Aorta (tissue), 5 donors: ENCODE measurements at regions not wholly inside any gene's neighbourhood (a gene's known extent, or its start where the extent isn't known, plus 50 kb on each side); places are given as distances from the start of the nearest gene placed in this dataset.
"Not testable (repeated sequence)": the region's sequence is repeated elsewhere in the genome, so short reads cannot be mapped to it uniquely, and the experiment has no call there.

Experiments used
- ATAC-seq: fragments of 200-7000 bp; cut with Tn5 transposase; one replicate; pipeline ENCODE4 v1.9.1; 2022; ENCODE audit warnings: moderate library complexity; ENCODE audit not compliant: low FRiP score
- DNase-seq, 2 donors: peaks; one replicate each; pipeline ENCODE4 v3.0.0-alpha.2; 2020
- H3K27ac ChIP-seq, 2 donors: one replicate each; pipeline ENCODE4 v1.5.1; 2013; ENCODE audit warnings: low read length in 2 of 2, mild to moderate bottlenecking in 2 of 2, moderate library complexity in 2 of 2, control low read depth in 1 of 2, inconsistent platforms in 1 of 2, low read depth in 1 of 2
- H3K27me3 ChIP-seq, 2 donors: one replicate each; pipeline ENCODE4 v1.6.1; 2013; ENCODE audit warnings: control low read depth in 1 of 2, low read length in 1 of 2, mild to moderate bottlenecking in 1 of 2, moderate library complexity in 1 of 2; ENCODE audit not compliant: insufficient read depth in 2 of 2, control insufficient read depth in 1 of 2
- H3K36me3 ChIP-seq, 2 donors: one replicate each; pipeline ENCODE4 v1.6.1; 2013; ENCODE audit warnings: control low read depth in 1 of 2, low read length in 1 of 2, mild to moderate bottlenecking in 1 of 2; ENCODE audit not compliant: insufficient read depth in 2 of 2, control insufficient read depth in 1 of 2
- H3K4me1 ChIP-seq, 2 donors: one replicate each; pipeline ENCODE4 v1.6.1; 2013; ENCODE audit warnings: low read length in 2 of 2, control low read depth in 1 of 2, mild to moderate bottlenecking in 1 of 2, moderate library complexity in 1 of 2; ENCODE audit not compliant: insufficient read depth in 2 of 2, control insufficient read depth in 1 of 2
- H3K4me3 ChIP-seq, 2 donors: one replicate each; pipeline ENCODE4 v1.5.1; 2013; ENCODE audit warnings: low read length in 2 of 2, control low read depth in 1 of 2, mild to moderate bottlenecking in 1 of 2
- H3K9me3 ChIP-seq: one replicate; pipeline ENCODE4 v1.6.1; 2013; ENCODE audit warnings: mild to moderate bottlenecking, low read length; ENCODE audit not compliant: control insufficient read depth
- WGBS, 2 donors: extraction: QIAGEN DNeasy Blood & Tissue Kit; methylation state at CpG; one replicate each; pipeline ENCODE4 v1.1.7; 2013; 5-methylcytosine and 5-hydroxymethylcytosine counted together
- intact Hi-C, 2 donors: fragments of 100-400 bp; cut with DNase I; formaldehyde crosslinking; loops; one replicate each; pipeline versions ENCODE4 v1.14.2 to v1.15.0; 2022
- donor health status: healthy with polysubstance abuse.
- donor health status: Bipolar disorder and iron deficiency.
- donor health status: DM: no; HTN: no; CAD: no.
- donor health status: DM: no; HTN: no; CAD: no.
- donor health status: DM: yes; HTN: yes; CAD: no.

GRCh38 chr10:125404902-125405301 lies 244.5 kb upstream of the CTBP2 start:
- DNase-seq, H3K27ac ChIP-seq, H3K4me3 ChIP-seq, H3K36me3 ChIP-seq, H3K4me1 ChIP-seq, intact Hi-C loops, ATAC-seq, H3K27me3 ChIP-seq: not testable (repeated sequence)
- H3K9me3 ChIP-seq: peaks cover 10% of the 10 kb centered on the region

DNA sequence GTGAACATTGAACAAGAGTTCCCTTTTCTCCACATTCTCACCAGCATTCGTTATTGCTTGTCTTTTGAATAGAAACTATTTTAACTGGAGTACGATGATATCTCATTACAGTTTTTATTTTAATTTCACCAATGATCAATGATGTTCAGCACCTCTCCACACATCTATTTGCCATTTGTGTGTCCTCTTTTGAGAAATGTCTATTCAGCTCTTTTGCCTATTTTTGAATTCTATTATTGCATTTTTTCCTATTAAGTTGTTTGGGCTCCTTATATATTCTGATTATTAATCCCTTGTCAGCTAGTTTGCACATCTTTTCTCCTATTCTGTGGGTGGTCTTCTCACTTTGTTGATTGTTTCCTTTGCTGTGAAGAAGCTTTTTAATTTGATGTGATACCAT lies 241.1 kb upstream of the CTBP2 start:
- peaks cover 4% of the 10 kb centered on the region for H3K9me3 ChIP-seq
- ATAC-seq (no peak), DNase-seq (no peak)
- no peak overlapping the region for H3K4me3 ChIP-seq
- no peak overlapping the region for H3K27ac ChIP-seq
- WGBS, 2 donors: 92 to 94% methylated on average over 2 of the region's 2 CpGs
- no peaks in the 10 kb centered on the region for H3K4me1 ChIP-seq
- intact Hi-C loops: no loop called here
- no peaks in the 10 kb centered on the region for H3K36me3 ChIP-seq
- no peaks in the 10 kb centered on the region for H3K27me3 ChIP-seq

- no peaks in the 10 kb centered on the region for H3K36me3 ChIP-seq
- DNase-seq (no peak), ATAC-seq (no peak)
- H3K4me1 ChIP-seq: no peaks in the 10 kb centered on the region
- H3K9me3 ChIP-seq: peaks cover 1% of the 10 kb centered on the region
- no peak overlapping the region for H3K4me3 ChIP-seq
- H3K27ac ChIP-seq: no peak overlapping the region
- 49 to 50% methylated on average over 3 of the region's 3 CpGs for WGBS, 2 donors
- H3K27me3 ChIP-seq: no peaks in the 10 kb centered on the region
- intact Hi-C loops: no loop called here
These were observed 238.9 kb upstream of the CTBP2 start for GRCh38 chr10:125399289-125399688.

DNA sequence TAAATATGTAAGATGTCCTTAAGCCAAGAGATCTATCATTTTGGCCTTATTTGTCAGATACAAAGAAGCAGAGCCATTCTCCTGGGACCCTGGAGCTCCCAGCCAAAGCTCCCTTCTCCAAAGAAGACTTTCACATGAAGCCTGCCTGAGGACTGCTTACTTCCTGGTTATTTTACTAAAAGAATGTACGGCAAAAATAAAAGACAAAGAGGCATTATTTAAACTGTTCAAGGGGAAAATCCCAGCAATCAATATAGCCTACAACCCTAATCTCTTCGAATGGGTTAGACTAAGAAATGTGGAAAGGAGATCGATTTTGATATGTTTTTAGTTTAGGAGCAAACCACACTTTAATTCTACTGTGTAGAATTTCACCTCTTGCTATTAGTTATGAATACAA lies 237.9 kb upstream of the CTBP2 start:
- 61 to 76% methylated on average over 3 of the region's 3 CpGs for WGBS, 2 donors
- Histone ChIP-seq H3K36me3 (no peaks in the 10 kb centered on the region), H3K4me1 (no peaks in the 10 kb centered on the region), H3K9me3 (peaks cover 1% of the 10 kb centered on the region), H3K27ac (no peak overlapping the region), H3K27me3 (no peaks in the 10 kb centered on the region), H3K4me3 (no peak overlapping the region)
- no peak for DNase-seq
- no peak for ATAC-seq
- intact Hi-C loops: no loop called here

DNA sequence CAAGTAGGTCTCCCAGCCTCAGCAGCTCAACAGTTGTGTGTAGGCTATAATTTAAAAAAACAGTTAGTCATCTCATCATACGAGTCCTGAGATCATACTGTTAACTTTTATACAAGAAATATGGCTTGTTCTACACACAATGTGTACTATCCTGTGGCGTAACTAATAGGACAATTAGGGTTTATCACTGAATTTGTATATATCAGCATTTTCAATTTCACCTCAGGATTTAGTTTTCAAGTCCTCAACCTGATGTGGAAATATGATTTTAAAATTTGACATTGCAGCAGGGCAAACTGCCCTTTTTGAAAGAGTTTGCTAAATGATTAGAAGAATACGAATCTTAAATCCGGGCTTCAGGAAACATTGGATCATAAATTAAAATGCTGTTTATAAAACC lies 237.2 kb upstream of the CTBP2 start:
- 60 to 68% methylated on average over 4 of the region's 4 CpGs for WGBS, 2 donors
- H3K4me1 ChIP-seq: no peaks in the 10 kb centered on the region
- intact Hi-C loops: no loop called here
- H3K4me3 ChIP-seq: no peak overlapping the region
- no peak for ATAC-seq
- H3K36me3 ChIP-seq: no peaks in the 10 kb centered on the region
- H3K27ac ChIP-seq: no peak overlapping the region
- no peak for DNase-seq
- H3K9me3 ChIP-seq: peaks cover 1% of the 10 kb centered on the region
- H3K27me3 ChIP-seq: no peaks in the 10 kb centered on the region

DNA sequence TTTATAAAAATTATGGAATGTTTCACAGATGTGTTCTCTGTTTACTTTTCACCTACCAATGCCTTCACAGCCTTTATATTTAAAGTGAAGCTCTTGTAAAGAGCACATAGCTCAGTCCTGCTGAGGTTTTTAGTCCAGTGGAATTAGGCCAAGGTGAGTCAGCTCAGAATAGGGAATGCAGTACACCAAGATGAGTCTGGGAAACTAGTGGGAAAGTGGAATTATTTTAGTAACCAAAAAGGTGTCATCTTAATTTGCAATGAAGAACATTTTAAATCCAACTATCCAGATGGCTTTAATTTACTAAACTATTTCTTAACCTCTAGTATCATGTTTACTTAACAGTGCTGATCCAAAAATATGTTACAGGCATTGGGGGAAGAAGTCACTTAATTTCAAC lies 236.3 kb upstream of the CTBP2 start:
- Histone ChIP-seq H3K9me3 (peaks cover 1% of the 10 kb centered on the region), H3K4me1 (no peaks in the 10 kb centered on the region), H3K36me3 (no peaks in the 10 kb centered on the region), H3K27me3 (no peaks in the 10 kb centered on the region), H3K27ac (no peak overlapping the region), H3K4me3 (no peak overlapping the region)
- DNase-seq (no peak), ATAC-seq (no peak)
- intact Hi-C loops: no loop called here

DNA sequence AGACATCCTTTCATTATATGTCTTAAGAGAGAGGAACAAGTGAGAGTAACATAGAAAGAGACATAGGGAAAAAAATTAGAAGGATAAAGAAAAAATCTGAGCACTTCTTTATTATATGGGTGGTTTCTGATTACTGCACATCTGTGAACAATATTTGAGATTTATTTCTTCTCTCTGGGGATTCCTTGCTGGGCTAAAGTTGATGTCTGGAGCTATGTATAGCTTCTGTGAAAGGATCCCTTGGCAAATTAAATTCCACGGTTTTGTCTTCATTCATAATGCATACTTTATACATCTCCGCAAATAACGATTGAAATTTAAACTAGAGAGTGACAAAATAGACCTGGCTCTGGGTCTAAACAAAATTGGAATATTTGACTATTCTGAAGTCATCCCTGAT lies 232.2 kb upstream of the CTBP2 start:
- Histone ChIP-seq H3K9me3 (peaks cover 3% of the 10 kb centered on the region), H3K4me1 (no peaks in the 10 kb centered on the region), H3K4me3 (no peak overlapping the region), H3K27me3 (no peaks in the 10 kb centered on the region), H3K27ac (no peak overlapping the region), H3K36me3 (no peaks in the 10 kb centered on the region)
- ATAC-seq (no peak), DNase-seq (no peak)
- intact Hi-C loops: no loop called here
- 24 to 50% methylated on average over 3 of the region's 3 CpGs for WGBS, 2 donors

DNA sequence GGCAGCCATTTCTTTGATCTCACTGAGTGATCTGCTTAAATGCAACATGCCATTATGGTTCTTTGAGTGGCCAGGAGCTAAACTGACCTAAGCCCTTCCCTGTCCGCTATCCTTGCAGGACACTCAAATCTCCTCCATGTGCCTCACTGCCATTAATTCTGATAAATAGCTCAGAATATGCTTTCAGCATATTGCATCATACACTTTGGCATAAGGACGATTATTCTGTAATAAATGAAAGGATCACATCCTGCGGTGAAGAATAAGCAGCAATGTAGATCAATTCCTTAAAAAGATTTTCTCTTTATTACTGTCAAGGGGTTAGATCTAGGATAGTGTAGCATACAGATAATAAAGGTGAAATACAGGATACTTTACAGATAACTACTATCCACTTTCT lies 231.8 kb upstream of the CTBP2 start:
- Histone ChIP-seq H3K27ac (no peak overlapping the region), H3K4me1 (no peaks in the 10 kb centered on the region), H3K36me3 (no peaks in the 10 kb centered on the region), H3K4me3 (no peak overlapping the region), H3K9me3 (peaks cover 3% of the 10 kb centered on the region), H3K27me3 (no peaks in the 10 kb centered on the region)
- ATAC-seq: no peak
- no peak for DNase-seq
- WGBS, 2 donors: 76 to 79% methylated on average over 3 of the region's 3 CpGs
- intact Hi-C loops: no loop called here

- intact Hi-C loops: no loop called here
- Histone ChIP-seq H3K27ac (no peak overlapping the region), H3K9me3 (peaks cover 4% of the 10 kb centered on the region), H3K36me3 (no peaks in the 10 kb centered on the region), H3K27me3 (no peaks in the 10 kb centered on the region), H3K4me1 (no peaks in the 10 kb centered on the region), H3K4me3 (no peak overlapping the region)
- ATAC-seq (no peak), DNase-seq (no peak)
- 77 to 81% methylated on average over 1 of the region's 1 CpG for WGBS, 2 donors
These were observed 229.3 kb upstream of the CTBP2 start for GRCh38 chr10:125389648-125390047.
